NCI-H2171 treated with DMSO at 0.1 percent for 48 hours (cell line): ENCODE measurements at regions not wholly inside any gene's neighbourhood (a gene's known extent, or its start where the extent isn't known, plus 50 kb on each side); places are given as distances from the start of the nearest gene placed in this dataset.
"Not testable (repeated sequence)": the region's sequence is repeated elsewhere in the genome, so short reads cannot be mapped to it uniquely, and the experiment has no call there.

Source experiments
- DNase-seq: peaks from one replicate; lab custom pipeline; 2025; lab: John Stamatoyannopoulos, UW

DNA sequence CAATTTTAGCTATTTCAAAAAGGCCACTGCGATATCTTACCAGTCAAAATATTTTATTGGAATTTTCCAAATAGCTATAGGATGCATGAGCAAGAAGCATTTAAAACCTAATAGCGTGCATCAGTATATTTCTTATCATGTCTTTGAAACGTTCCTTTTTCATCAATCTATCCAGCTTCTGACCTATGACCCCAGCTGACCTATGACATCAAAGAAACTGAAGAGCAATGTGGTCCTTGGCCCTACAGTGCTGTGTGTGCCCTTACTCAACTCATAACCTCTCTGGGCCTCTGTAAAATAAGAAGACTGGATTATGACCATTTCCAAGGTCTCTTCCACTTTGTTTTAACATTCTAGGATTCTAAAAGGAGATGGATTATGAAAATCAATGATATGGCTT lies 118.2 kb downstream of the ZNF22 start:
- no peak for DNase-seq

DNA sequence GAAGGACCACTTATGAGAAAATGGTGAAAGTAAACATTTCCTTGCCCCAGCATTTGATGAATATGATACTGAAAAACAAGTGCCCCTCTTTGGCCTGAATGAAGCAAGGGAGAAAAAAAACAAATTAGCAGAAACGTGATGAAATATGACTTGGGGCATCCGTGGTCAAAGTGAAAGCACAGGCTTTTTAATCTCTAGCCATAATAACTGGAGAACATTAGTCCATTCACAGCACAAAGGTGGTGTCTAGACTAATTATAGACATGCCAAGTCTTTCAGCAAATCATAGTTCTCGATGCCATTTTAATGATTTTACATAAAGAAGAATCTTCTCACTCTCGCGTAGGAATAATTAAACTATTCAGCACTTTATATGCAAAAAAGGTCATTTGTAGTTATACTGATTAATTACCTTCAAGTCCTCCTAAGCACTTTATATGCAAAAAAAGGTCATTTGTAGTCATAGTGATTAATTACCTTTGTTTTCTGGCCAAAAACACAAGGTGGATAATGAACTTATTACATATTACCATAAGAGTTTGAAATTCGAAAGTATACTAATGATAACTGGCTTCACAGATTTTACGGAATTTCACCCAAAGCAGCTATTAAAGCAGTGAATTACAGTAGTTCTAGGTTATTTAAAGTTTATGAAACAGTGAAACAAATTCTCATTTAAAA lies 121.6 kb downstream of the ZNF22 start:
- not testable (repeated sequence) for DNase-seq

DNA sequence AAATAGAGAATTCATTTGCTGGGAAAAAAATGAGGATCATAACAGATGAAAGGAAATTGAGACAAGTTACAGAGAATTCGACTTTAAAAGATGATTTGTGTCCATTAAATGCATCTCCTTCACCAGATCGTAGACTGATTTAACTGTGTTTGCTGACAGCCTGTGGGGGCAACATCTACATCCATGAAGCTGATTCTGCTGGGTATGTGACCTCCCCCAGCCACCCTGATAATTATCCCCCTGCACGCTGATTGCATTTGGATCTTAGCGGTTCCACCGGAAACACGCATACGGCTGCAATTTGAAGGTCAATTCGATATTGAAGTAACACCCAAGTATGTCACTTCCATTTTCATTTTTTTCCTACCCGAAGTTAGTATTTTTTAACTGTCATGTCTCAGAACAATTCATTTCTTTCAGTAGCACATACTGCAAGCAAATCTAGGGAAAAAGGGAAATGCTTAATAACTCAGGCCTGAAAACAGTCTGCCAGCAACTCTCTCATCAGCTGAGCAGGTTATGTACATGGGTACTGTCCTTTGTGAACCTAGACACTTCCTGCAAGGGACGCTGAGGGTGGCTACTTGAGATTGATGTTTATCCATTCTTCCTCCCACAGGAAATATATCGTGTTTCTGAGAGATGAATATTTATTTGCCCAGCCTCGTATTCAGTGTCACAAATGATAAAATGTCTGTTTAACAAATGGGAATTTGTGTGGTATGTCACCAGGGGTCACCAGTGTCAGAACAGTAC lies 134.9 kb downstream of the ZNF22 start:
- DNase-seq: no peak

DNA sequence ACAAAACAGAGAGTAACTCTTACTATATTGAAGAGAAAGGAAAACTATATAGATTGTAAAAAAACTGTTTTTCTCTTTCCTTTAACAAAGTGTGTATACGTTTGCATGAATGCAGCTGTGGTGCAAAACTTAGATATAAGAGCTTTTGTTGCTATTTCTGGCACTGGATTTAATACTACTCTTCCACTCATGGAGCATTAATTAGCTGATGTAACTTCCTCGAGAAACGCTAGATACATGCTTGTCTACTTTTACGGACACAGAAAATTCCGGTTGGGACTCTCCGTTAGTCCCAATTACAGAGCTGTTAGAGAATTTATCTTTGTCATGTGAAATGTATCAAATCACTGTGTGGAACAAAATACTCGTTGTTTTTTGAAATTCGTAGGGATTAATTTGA lies 135.5 kb downstream of the ZNF22 start:
- no peak for DNase-seq

DNA sequence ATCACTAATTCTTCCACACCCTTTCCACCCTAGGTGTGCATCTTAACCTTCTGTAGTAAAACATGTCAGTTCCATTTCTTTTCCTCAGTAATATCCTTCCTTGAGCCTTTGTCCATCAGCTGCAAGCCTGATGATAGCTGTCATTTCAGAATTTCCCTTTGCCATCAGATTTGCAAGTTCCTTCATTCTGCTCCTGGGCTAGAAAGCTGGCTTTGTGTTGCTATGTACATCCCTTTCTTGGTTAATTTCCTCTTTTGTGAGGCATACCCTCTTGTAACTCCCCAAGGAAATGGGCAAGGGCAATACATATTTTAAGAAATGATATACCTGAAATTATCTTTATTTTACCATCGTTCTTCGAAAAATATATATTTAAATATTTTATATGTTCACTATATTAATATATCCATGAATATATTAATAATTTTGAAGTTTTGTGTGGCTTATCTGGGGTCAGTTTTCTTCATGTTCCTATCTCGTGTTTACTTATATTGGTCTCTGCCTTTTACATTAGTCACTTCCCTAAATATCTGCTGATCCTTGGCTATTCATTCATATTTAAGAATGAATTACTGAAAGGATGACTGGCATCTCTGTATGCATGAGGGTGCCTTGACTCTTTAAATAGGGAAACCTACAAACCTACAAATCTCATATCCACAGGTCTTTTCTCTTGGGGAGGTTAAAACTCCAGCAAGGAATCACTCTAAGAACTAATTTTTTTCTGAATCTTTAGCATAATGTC lies 143.8 kb downstream of the ZNF22 start:
- no peak for DNase-seq

DNA sequence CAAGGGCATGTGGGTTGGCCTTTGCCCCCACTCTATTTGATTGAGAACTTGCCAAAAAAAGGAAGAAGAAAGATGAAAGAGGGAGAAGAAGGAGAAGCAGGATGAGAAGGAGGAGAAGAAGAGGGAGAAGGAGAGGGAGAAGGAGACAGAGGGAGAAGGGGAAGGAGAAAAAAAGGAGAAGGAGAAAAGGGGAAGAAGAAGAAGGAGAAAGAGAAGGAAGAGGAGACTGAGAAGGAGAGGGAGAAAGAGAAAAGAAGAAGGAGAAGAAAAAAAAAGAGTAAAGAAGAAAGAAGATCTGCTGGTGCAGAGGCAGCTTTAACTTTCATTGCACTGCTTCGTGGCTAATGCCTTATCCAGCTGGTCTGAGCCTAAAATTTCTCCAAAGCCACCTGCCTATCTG lies 144.4 kb downstream of the ZNF22 start:
- not testable (repeated sequence) for DNase-seq

DNA sequence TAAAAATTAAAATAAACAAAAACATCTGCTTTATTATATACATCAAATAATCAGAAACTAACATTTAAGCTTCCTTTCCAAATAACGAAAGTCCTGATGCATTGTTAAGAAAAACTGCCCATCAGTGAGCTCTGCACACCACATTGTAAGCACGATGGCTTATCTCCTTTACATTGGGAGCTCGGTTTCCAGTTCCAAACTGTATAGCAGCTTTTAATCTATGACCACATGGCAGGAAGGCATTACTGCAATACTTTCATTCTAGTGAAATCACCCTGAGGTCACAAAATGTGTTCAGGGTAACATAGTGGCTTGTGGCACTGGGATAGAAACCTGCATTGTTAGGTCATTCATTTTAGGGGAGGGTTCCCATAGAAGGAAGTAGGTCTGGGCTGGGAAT lies 146.3 kb downstream of the ZNF22 start:
- DNase-seq: no peak

DNA sequence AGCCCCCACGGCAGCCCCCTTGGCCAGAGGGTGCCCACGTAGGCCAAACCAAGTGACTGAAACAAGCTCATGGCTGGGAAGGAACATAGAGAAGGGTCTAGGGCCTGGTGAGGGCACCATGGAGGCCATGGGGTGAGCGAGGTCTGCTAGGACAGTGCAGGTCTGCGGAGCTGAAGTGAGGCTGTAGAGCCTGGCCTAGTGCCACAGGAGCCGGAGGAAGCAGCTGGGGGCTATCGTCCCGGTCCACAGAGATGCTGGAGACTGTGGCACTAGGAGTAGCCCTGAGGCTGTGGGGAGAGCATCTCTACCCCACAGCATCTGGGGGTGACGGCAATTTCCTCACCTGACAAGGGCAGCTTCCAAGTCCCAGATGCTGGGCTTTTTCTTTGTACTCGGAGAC lies 150.3 kb downstream of the ZNF22 start:
- DNase-seq: no peak

DNA sequence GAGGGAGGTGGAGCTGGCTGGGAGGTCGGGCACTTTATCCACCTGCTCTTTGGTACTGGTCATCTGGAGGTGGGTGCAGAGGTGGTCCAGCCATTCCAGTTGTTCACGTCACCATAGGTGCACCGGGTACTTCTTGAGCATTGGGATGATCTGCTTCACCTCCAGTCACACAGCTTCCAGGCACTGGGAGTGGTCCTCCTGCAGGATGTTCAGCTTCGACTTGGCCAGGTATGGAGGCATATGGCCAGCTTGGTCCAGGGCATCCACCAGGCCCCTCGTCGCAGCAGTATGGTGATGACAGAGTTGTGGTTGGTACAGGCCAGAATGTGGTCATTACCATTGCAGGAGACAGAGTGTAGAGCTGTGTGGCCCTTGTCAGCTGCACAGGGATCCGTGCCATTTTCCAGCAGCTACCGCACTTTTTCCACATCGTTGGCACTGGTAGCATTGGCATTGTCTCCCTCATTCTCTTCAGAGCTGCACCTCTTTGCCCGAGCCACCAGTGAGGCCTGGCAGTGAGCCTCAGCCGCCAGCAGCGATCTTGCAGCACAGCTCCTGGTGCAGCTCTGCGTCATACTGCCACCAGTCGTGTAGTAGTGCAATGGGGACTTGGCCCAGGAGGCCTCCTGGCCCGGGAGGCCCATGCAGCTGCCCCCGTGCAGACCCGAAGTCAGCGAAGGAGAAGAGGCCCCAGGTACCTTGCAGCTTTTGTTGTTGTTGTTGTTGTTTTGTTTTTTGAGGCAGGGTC lies 150.9 kb downstream of the ZNF22 start:
- DNase-seq: no peak

DNA sequence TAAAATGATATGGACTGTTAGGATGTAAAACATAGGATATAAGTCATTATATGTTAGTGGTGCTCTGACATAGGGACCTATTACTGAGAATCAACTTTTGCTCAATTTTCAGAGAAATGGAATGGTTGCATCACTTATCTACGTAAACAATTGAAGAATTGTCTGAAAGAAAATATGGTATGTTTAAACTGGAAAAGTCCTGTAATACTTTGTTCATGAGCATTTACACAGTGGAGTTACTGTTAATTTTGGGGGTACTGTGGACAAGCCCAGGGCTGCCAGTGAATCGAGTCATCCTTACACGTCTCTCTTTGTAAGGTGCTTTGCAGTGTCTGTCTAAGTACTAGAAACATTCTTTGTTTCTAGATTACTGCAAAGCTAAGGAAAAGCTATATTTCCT lies 152.0 kb downstream of the ZNF22 start:
- DNase-seq: no peak

DNA sequence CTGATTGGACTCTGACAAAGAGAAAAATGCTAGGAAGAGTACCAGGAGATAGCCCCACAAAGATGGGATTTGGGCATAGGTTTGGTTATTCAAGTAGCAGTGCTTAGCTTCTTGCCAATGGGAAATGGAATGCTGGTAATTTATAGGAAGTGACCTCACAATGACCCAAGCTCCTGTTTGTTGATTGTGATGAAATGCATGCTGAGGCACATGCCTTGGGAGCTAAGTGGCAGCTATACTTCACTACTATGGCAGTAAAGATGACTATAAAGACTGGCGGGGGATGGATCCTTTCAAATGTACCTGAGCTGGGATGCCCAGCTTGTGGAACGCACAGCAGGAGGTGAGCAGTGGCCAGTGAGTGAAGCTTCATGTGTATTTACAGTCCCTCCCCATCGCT lies 153.8 kb downstream of the ZNF22 start:
- DNase-seq: no peak

DNA sequence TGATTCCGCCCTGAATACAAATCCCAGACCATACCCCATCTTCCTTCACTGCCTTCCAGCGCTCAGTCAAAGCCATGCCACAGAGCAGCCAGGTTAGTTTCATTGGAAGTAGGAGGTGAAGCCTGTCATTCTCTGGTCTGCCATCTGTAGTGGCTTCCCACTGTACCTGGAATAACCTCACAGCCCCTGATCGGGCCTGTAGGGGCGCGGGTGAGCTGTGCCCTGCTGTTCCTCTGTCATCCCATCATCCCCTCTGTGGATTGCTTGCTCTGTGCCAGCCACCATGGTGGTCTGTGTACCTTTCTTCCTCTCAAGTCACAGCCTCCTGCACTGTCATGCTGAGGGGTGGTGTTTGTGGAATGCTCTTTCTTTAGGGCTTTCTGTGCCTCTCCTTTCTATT lies 155.1 kb downstream of the ZNF22 start:
- DNase-seq: peak; percentile 0

DNA sequence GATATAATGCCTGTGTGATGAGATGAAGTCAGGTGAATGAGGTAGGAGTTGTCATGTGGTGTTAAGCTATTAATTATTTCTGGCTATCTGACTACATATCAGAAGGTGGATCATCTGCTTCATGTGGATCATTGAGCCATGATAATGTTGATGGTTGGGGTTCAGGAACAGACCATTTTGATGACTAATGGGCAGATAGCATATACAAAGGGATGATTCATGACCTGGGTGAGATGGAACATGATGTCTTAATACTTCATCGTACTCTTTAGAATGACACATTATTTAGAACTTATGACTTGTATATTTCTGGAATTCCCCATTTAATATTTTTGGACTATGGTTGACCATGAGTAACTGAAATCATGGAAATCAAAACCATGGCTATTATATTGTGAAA lies 155.1 kb downstream of the OR13A1 start:
- no peak for DNase-seq

DNA sequence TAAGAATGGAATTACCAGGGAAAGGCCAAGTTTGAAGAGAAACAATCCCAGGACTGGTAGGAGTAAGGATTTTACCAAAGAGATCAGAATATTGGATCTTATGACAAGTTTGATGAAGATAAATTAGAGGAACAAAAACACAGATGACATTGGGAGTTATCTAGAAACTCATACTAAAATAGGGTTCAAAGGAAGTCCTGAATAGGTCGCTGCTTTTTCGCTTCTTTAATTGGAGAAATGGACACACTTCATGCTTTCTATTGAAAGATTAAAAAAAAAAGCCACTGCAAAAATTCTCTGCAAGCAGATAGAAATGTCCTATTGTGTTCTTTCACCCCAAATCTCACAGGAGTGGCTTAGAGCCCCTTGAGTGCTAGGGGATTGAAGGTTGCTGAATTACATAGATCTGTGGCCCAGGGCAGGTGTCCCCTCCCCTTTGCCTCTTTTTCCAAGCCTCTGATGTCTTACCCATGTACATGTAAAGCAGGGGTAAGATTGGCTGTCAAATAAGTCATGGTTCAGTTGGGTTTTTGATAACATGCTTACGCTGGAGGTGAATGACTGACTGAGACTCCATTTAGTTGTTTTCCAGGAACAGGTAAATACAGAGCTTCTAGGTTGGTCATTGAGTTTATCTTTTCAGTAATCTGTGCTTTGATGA lies 152.0 kb downstream of the OR13A1 start:
- no peak for DNase-seq

DNA sequence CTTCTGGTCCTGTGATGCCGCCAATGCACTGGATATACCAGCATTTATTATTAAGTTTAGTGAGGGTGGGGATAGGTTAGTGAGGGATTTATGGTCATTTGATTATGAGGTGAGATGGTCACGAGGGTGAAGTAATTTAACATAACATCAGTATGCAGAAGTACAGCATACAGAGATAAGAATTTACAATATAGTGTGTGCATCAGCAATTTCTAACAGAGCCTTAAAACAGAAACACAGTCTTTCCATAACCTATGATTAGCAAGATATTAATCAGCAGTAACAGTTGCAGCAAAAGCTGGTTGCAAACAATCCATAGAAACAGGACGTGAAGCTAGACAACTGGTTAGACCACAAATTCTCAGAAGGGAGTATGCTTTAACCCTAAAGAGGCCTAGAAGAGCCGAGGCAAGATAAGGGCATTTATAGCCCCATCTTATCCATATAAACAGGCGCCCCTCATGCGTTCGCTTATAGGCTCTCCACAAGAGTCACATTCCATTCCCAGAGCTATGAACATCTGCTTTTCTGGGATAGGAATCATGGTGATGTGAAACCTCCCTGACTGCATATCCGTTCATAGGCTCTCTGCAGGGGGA lies 139.8 kb downstream of the OR13A1 start:
- DNase-seq: not testable (repeated sequence)

DNA sequence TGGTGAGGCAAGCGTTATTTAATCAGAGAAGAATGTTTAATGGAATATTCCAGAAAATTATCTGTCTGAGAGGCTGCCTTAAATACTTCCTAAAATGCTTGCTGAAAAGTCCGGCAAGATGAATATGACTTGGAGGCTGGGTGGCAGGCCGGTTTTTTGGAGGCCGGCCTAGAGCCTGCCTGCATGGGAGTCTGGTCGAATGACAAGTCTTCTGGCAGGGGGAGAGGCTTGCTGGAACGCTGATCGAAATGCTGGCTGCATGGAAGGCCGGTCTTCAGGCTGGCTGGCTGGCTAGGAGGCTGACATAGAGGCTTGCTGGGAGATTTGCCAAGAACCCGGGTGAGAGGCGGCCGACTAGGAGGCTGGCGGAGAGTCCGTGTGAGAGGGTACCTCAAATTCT lies 135.7 kb downstream of the OR13A1 start:
- DNase-seq: no peak

DNA sequence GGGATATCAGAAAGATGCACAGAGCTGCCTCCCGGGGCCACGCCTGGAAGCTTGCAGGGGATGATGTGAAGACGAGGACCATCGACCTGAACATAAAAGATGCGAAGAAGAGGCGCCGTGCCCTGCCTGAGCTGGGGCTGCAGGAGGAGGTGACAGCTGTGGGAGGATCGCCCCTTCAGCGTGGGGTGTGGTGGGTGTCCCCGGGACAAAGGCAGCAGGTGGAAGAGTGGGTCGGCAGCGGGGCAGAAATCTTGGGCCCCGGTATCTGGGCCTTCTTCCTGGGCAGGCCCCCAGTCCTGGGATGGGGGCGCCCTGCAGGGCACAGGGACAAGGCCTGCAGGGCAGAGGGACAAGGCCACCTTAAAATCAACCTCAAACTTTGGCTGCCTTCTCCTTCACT lies 134.9 kb downstream of the OR13A1 start:
- no peak for DNase-seq

DNA sequence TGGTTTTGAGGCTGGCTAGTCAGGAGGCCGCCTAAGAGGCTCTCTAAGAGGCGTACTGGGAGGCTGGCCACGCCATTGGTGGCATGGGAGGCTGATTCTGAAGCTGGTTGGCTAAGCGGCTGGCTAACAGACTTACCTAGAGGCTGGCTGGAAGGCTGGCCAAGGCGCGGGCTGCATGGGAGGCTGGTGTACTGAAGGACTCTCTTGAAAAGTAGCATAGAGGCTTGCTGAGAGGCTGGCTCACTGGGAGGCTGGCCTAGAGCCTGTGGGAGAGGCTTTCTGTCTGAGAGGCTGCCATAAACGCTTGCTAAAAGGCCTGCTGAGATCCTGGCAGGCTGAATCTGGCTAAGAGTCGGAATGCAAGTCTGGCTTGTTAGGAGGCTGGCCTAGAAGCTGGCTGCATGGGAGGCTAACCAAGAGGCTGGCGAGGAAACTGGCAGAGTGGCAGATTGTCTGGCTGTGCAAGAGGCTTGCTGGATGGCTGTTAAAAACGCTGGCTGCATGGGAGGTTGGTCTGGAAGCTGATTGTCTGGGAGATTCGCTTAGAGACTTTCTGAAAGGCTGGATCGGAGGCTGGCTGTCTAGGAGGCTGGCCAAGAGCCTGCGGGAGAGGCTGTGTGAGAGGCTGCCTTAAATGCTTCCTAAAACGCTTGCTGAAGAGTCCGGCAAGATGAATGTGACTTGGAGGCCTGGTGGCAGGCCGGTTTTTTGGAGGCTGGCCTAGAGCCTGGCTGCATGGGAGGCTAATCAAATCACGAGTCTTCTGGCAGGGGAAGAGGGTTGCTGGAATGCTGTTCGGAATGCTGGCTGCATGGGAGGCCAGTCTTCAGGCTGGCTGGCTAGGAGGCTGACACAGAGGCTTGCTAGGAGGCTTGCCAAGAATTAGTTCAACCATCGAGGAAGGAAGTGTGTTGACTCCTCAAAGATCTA lies 134.2 kb downstream of the OR13A1 start:
- no peak for DNase-seq

DNA sequence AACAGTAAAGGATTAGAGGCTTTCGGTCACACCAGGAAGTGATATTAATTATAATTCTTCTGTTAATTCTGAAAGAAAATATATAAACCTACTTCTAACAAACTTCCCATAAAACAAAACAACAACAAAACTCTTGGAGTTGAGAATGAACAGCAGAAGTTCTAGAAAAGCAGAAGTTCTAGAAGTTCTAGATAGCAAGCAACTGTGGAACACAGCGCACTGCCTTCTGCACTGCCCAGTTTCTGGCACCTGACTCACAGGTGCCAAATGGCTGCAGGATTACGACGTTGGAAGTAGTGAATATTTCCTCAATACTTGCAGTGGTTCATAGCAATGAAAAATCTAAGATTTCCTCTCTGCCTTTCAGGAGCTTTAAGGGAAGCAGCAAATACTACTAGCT lies 132.2 kb downstream of the OR13A1 start:
- DNase-seq: no peak

DNA sequence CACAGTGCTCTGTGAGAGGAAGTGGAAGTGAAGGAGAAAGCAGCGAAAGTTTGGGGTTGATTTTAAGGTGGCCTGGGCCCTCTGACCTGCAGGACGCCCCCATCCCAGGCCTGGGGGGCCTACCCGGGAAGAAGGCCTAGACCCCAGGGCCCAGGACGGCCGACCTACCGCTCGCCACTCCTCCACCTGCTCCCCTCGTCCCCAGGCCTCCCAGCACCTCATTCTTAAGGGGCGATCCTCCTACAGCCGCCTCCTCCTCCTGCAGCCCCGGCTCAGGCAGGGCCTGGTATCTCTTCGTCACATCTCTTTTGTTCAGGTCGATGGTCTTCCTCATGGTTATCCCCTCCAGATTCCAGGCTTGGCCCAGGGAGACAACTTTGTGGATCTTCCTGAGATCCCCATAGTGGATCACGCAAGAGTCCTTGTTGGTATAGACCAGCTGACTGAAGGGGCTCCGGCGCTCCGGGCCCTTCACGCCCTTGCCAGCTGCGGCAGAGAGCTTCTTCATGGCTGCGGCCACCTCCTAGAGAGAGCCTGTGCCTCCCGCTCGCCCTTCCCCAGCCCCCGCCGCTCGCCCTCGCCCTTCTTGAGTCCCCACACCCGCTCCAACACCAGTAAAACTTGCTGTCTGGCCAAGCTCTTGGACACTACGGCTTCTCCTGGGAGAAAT lies 117.5 kb downstream of the OR13A1 start:
- DNase-seq: no peak
